GM21529 (cell line): ENCODE measurements at regions not wholly inside any gene's neighbourhood (a gene's known extent, or its start where the extent isn't known, plus 50 kb on each side); places are given as distances from the start of the nearest gene placed in this dataset.
A peak's percentile ranks its signal among the peaks of the same experiment; 100 is the strongest.

Experiments used
- ATAC-seq: cut with Tn5 transposase; IDR thresholded peaks from one replicate; pipeline ENCODE4 v1.9.1; 2021; ENCODE audit not compliant: unreplicated experiment

- ATAC-seq: no peak
Measured at GRCh38 chr1:168631671-168632400, 55.4 kb downstream of the XCL1 start.

GRCh38 chr1:168634951-168635532 is 58.6 kb downstream of the XCL1 start:
- ATAC-seq: no peak

GRCh38 chr1:168636200-168636599 is 59.8 kb downstream of the XCL1 start:
- no peak for ATAC-seq

GRCh38 chr1:168636642-168637111 is 60.3 kb downstream of the XCL1 start:
- ATAC-seq: no peak

GRCh38 chr1:168637350-168637991 is 61.1 kb downstream of the XCL1 start:
- peak; percentile 58 for ATAC-seq

GRCh38 chr1:168638884-168639283 is 62.5 kb downstream of the XCL1 start:
- no peak for ATAC-seq

- ATAC-seq: no peak
Measured at GRCh38 chr1:168640182-168640581, 63.8 kb downstream of the XCL1 start.

GRCh38 chr1:168640836-168641235 is 64.4 kb downstream of the XCL1 start:
- no peak for ATAC-seq

- ATAC-seq: no peak
Measured at GRCh38 chr1:168643152-168643551, 66.7 kb downstream of the XCL1 start.
